Osteoblast (primary cell): ENCODE measurements at regions not wholly inside any gene's neighbourhood (a gene's known extent, or its start where the extent isn't known, plus 50 kb on each side); places are given as distances from the start of the nearest gene placed in this dataset.

ENCODE experiments used
- DNase-seq: peaks from one replicate; pipeline ENCODE4 v3.0.0; 2011; ENCODE audit warnings: low spot score, mixed read lengths; ENCODE audit not compliant: insufficient read length; ENCODE audit errors: missing footprints
- H2AFZ ChIP-seq: 2 replicates; pipeline ENCODE4 v1.6.0; 2011; ENCODE audit warnings: mild to moderate bottlenecking, low read length
- H3K27ac ChIP-seq: 2 replicates; pipeline ENCODE4 v1.5.1; 2011; ENCODE audit warnings: mild to moderate bottlenecking, low read depth, low read length, moderate library complexity
- H3K27me3 ChIP-seq: 2 replicates; pipeline ENCODE4 v1.6.0; 2012; ENCODE audit warnings: mild to moderate bottlenecking, control low read depth, inconsistent platforms, low read length, moderate library complexity; ENCODE audit not compliant: insufficient read depth
- H3K36me3 ChIP-seq: 2 replicates; pipeline ENCODE4 v1.5.1; 2011; ENCODE audit warnings: mild to moderate bottlenecking, low read length, control low read depth, moderate library complexity; ENCODE audit not compliant: insufficient read depth
- H3K4me1 ChIP-seq: 2 replicates; pipeline ENCODE4 v1.5.1; 2011; ENCODE audit warnings: mild to moderate bottlenecking, low read length, control low read depth, moderate library complexity; ENCODE audit not compliant: insufficient read depth
- H3K4me2 ChIP-seq: 2 replicates; pipeline ENCODE4 v1.6.0; 2011; ENCODE audit warnings: mild to moderate bottlenecking, low read length; ENCODE audit not compliant: insufficient read depth
- H3K4me3 ChIP-seq: fragments of 200-600 bp; sonication (generic); 3 replicates; pipeline ENCODE4 v1.5.1; 2012; ENCODE audit warnings: mild to moderate bottlenecking, low read length, inconsistent platforms; ENCODE audit not compliant: insufficient read depth
- H3K79me2 ChIP-seq: 2 replicates; pipeline ENCODE4 v1.6.0; 2012; ENCODE audit warnings: mild to moderate bottlenecking, low read length, control low read depth, inconsistent platforms; ENCODE audit not compliant: insufficient read depth
- H3K9me3 ChIP-seq: 2 replicates; pipeline ENCODE4 v1.5.1; 2011; ENCODE audit warnings: low read depth, low read length, control low read depth
- H4K20me1 ChIP-seq: 2 replicates; pipeline ENCODE4 v1.6.0; 2012; ENCODE audit warnings: mild to moderate bottlenecking, low read length, control low read depth; ENCODE audit not compliant: insufficient read depth
- TF ChIP-seq, protein P1 (sequence below): IDR thresholded peaks from 2 replicates; pipeline ENCODE4 v1.5.1; 2011; ENCODE audit warnings: mild to moderate bottlenecking, low read depth, low read length, moderate library complexity; ENCODE audit errors: extremely low read depth

DNA sequence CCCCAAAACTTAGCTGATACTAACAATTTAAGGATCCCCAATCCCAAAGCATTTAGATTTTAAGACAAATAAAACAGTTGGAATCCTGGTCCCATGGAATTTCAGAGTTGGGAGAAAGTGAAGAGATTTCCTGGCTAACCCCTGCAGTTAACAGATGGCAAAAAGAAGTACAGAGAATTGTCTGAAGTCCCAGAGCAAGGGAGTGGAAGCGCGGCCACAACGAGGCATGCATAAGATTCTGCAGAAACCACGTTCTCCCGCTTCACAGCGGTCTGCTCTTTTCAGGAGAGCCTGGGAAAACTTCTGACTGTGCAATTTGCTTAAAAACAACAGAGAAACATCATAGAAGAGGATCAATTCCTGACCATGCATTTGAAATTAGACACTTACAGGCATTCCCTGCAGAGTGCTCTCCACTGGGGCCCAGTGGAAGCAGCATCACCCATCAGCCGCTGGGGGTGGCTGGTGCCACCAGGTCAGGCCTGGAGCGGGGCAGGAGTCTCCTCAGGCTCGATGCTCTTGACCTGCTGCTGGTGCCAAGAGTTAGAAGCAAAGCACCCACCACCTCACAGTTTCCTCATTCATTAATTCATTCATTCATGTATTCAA is 226.7 kb upstream of the POU3F1 start:
- H2AFZ ChIP-seq, result no peak overlapping the region
- no peaks in the 10 kb centered on the region for H4K20me1 ChIP-seq
- no peaks in the 10 kb centered on the region for H3K4me1 ChIP-seq
- H3K79me2 ChIP-seq, result no peaks in the 10 kb centered on the region
- no peak overlapping the region for H3K4me3 ChIP-seq
- DNase-seq, result no peak
- H3K9me3 ChIP-seq, result no peaks in the 10 kb centered on the region
- TF ChIP-seq, protein P1, sequence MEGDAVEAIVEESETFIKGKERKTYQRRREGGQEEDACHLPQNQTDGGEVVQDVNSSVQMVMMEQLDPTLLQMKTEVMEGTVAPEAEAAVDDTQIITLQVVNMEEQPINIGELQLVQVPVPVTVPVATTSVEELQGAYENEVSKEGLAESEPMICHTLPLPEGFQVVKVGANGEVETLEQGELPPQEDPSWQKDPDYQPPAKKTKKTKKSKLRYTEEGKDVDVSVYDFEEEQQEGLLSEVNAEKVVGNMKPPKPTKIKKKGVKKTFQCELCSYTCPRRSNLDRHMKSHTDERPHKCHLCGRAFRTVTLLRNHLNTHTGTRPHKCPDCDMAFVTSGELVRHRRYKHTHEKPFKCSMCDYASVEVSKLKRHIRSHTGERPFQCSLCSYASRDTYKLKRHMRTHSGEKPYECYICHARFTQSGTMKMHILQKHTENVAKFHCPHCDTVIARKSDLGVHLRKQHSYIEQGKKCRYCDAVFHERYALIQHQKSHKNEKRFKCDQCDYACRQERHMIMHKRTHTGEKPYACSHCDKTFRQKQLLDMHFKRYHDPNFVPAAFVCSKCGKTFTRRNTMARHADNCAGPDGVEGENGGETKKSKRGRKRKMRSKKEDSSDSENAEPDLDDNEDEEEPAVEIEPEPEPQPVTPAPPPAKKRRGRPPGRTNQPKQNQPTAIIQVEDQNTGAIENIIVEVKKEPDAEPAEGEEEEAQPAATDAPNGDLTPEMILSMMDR, result no peak
- H3K4me2 ChIP-seq, result no peak overlapping the region
- peaks cover 11% of the 10 kb centered on the region for H3K27me3 ChIP-seq
- no peaks in the 10 kb centered on the region for H3K36me3 ChIP-seq
- H3K27ac ChIP-seq, result no peak overlapping the region

DNA sequence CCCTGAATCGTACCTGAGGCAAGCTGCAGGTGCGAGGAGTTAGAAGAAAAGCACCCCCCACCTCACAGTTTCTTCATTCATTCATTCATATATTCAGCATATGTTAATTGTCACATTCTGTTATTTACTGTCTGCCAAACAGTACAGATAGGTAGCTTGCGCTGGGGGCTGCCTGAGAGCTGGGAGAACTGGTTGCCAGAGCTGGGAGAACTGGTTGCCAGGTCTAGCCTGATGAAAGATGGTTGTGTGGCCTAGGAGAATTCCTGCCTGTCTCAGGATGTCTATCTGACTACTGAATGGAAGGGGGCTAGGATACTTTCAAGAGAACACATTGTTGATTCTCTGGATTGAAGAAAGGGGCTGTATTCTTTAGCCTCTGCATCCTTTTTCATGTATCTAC is 225.9 kb upstream of the POU3F1 start:
- Histone ChIP-seq H3K27me3 (peaks cover 11% of the 10 kb centered on the region), H3K4me3 (no peak overlapping the region), H3K36me3 (no peaks in the 10 kb centered on the region), H3K9me3 (no peaks in the 10 kb centered on the region), H4K20me1 (no peaks in the 10 kb centered on the region), H3K79me2 (no peaks in the 10 kb centered on the region), H3K4me2 (no peak overlapping the region), H3K4me1 (no peaks in the 10 kb centered on the region), H2AFZ (no peak overlapping the region), H3K27ac (no peak overlapping the region)
- TF ChIP-seq, protein P1, result no peak
- no peak for DNase-seq

DNA sequence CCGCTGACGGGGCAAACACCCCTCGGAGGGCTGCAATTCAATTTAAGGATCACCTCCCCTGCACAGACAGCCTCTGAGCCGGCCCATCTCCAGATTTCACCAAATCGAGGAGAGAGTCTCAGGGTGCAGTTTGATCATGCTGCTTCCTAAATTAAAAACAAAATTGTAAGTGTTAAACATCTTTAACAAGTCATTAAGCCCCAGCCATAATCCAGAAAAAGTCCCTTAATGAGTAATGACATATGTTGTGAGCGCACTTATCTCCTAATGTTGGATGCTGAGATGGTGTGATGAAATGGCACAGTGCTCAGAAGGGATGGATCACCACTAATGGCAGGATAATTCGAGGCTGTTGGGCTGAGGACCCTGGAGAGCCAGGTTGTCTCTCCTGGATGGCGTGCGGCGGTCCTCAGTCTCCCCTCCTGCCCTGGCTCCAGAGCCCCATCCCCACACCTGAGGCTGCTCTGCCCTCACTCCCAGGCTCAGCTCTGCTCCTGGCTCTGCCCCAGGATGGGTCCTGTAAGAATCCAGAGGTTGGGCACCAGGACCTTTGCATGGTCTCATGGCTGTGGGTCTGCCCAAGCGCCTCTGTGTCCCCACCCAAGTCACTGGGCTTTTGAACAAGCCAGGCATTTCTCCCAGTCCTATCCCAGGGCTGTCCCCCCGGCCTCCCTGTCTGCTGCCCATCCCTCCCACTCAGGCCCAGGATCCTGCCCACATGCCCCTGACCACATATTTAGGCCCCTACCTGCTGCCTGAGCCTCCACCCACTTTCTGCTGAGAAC is 224.4 kb upstream of the POU3F1 start:
- H4K20me1 ChIP-seq, result no peaks in the 10 kb centered on the region
- no peaks in the 10 kb centered on the region for H3K4me1 ChIP-seq
- H3K79me2 ChIP-seq, result no peaks in the 10 kb centered on the region
- H3K27ac ChIP-seq, result no peak overlapping the region
- no peak overlapping the region for H3K4me2 ChIP-seq
- H3K27me3 ChIP-seq, result peaks cover 11% of the 10 kb centered on the region
- H3K4me3 ChIP-seq, result no peak overlapping the region
- DNase-seq, result no peak
- H3K36me3 ChIP-seq, result no peaks in the 10 kb centered on the region
- no peaks in the 10 kb centered on the region for H3K9me3 ChIP-seq
- TF ChIP-seq, protein P1, result no peak
- no peak overlapping the region for H2AFZ ChIP-seq
